Kidney epithelial cell (primary cell): ENCODE measurements at regions not wholly inside any gene's neighbourhood (a gene's known extent, or its start where the extent isn't known, plus 50 kb on each side); places are given as distances from the start of the nearest gene placed in this dataset.

ENCODE experiments used
- DNase-seq: peaks from one replicate; pipeline ENCODE4 v3.0.0-alpha.2; 2010; ENCODE audit warnings: low read depth
- H3K27me3 ChIP-seq: 2 replicates; pipeline ENCODE4 v1.6.0; 2011; ENCODE audit warnings: low read length; ENCODE audit not compliant: control insufficient read depth, insufficient read depth
- H3K36me3 ChIP-seq: 2 replicates; pipeline ENCODE4 v1.5.1; 2011; ENCODE audit warnings: low read length; ENCODE audit not compliant: control insufficient read depth, insufficient read depth
- H3K4me3 ChIP-seq: 2 replicates; pipeline ENCODE4 v1.5.1; 2011; ENCODE audit warnings: low read depth, mild to moderate bottlenecking, control low read depth, low read length
- TF ChIP-seq, protein P1 (sequence below): IDR thresholded peaks from 2 replicates; pipeline ENCODE4 v1.5.1; 2011; ENCODE audit warnings: mild to moderate bottlenecking, moderate library complexity, low read length, control low read depth, inconsistent platforms; ENCODE audit not compliant: insufficient read depth, poor library complexity, severe bottlenecking

DNA sequence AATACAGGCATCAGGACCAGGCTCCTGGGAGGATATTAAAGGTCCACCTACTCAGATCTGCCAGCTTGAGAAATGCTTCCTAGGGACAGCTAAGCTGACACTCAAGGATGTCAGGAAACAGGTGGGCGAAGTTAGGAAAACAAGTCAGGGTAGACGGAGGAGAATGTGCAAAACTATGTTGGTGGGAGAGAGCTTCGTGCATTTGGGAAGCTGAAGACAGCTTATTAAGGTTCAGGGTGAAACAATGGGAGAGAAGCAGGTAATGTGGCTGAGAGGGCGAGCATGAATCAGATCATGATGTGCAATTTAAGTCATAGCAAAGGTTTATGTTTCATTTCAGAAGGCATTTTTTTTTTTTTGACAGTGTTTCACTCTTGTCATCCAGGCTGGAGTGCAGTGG is 297.2 kb upstream of the ATP10A start:
- TF ChIP-seq, protein P1, sequence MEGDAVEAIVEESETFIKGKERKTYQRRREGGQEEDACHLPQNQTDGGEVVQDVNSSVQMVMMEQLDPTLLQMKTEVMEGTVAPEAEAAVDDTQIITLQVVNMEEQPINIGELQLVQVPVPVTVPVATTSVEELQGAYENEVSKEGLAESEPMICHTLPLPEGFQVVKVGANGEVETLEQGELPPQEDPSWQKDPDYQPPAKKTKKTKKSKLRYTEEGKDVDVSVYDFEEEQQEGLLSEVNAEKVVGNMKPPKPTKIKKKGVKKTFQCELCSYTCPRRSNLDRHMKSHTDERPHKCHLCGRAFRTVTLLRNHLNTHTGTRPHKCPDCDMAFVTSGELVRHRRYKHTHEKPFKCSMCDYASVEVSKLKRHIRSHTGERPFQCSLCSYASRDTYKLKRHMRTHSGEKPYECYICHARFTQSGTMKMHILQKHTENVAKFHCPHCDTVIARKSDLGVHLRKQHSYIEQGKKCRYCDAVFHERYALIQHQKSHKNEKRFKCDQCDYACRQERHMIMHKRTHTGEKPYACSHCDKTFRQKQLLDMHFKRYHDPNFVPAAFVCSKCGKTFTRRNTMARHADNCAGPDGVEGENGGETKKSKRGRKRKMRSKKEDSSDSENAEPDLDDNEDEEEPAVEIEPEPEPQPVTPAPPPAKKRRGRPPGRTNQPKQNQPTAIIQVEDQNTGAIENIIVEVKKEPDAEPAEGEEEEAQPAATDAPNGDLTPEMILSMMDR, result no peak
- no peaks in the 10 kb centered on the region for H3K36me3 ChIP-seq
- H3K27me3 ChIP-seq, result no peaks in the 10 kb centered on the region
- no peak overlapping the region for H3K4me3 ChIP-seq
- DNase-seq, result no peak

DNA sequence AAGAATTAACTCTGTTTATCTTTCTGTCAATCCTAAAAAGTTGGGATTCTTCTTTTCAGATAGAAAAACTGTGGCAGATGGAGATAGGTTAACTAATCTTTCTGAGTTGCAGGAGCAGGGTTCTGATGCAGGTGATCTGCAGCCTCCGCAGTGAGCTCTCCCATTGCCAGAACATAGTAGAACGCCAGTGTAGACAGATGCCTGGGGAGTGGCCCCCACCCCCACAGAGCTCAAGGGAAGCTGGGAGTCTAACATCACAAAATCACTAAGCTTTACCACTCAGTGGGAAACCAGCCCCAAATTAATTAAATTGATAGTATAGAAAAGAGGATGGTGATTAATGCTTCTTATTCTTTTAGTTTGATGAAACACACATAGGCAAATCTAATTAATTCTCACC is 295.0 kb upstream of the ATP10A start:
- TF ChIP-seq, protein P1, result no peak
- H3K4me3 ChIP-seq, result no peak overlapping the region
- H3K36me3 ChIP-seq, result no peaks in the 10 kb centered on the region
- H3K27me3 ChIP-seq, result no peaks in the 10 kb centered on the region
- DNase-seq, result no peak

DNA sequence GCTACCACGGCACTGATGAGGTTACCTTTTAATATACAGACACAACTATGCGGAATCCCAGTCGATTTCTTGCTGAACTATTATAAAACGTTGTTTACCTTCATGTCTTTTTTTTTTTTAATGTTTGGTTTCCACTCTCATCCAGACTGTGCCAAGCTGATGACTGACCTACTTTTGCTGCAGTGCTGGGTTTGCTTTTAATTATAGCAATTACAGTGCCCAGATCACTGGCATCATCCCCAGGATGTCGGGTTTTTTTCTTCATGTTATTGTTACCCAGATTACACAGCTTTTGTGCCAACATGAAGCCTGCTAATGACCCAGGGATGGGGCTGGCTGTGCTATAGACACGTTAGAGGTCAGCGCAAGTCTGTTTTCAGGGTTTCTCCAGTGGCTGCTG is 294.0 kb upstream of the ATP10A start:
- no peaks in the 10 kb centered on the region for H3K36me3 ChIP-seq
- TF ChIP-seq, protein P1, result no peak
- H3K27me3 ChIP-seq, result no peaks in the 10 kb centered on the region

DNA sequence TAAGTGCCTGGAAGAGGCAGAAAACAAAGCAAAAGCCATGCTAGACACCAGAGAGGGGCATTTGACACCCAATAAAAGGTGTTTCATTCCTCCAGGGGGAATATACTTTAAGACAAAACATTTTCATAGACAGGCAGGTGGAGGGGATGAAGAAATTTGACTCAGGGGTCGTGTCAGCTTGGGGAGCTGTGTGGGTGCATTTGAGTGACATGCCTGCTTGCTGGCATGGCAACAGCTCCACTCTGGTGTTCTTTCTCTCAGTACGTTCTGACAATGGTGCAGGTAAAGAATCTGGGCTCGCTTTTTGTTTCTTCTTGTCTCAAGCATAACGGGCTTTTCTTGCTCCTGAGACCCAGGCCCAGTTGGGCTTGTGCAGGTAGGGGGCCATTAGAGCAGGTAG is 292.9 kb upstream of the ATP10A start:
- Histone ChIP-seq H3K27me3 (no peaks in the 10 kb centered on the region), H3K36me3 (no peaks in the 10 kb centered on the region), H3K4me3 (no peak overlapping the region)
- DNase-seq, result no peak
- TF ChIP-seq, protein P1, result no peak

More for the DNA sequence above, 294.0 kb upstream of the ATP10A start:
- DNase-seq, result no peak
- H3K4me3 ChIP-seq, result no peak overlapping the region

DNA sequence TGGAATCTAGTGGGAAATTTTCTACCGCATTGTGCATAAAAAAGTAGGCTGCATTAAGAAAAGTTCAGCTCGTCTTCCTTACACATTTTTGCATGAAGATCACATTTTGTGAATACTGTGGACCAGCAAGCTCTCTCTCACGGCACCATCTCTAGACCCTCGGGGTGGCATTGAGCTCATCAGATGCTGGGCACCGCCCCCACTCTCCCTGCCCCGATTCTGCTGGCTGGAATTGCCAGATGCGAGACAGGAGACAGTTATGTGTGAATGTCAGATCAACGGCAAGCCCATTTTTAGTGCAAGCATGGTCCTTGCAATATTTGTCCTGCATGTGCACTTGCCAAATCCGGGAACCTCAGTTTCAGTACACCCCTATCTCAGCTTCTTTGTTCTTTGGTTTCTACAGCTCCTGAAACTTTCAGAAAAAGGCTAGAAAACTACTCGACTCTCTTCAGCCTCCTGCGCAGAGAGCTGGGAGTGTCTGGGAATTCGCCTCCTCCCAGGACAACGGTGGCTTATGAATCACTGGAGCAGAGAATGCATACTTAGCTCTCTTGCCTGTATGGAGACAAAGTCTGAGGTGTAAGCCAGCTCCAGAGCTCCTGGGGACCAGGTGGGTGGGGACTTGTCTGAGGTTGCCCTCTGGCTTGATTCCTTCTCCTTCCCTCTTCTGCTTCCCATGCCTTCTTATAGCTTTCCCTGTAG is 285.2 kb upstream of the ATP10A start:
- Histone ChIP-seq H3K36me3 (no peaks in the 10 kb centered on the region), H3K27me3 (no peaks in the 10 kb centered on the region), H3K4me3 (no peak overlapping the region)
- TF ChIP-seq, protein P1, result no peak
- no peak for DNase-seq

DNA sequence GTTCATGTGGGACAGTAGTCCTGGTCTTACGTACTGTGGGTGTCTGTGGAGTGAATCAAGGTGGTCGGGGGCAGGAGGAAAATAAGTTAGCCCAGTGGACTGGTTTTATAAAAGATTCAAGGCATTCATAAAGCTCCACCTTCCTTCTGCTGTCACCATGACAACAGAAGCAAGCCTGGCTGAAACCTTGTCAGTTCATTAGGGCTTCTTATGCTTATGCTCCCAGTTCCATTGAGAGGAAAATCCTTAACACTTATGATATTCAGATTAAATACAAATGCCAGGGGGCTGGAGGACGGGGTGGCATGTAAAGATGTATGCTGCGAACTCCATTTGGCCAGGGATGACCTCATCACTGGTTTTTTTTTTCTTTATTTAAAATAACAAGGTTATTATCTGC is 283.1 kb upstream of the ATP10A start:
- Histone ChIP-seq H3K4me3 (no peak overlapping the region), H3K27me3 (no peaks in the 10 kb centered on the region), H3K36me3 (no peaks in the 10 kb centered on the region)
- no peak for DNase-seq
- TF ChIP-seq, protein P1, result no peak
